T47D (cell line): ENCODE measurements at regions not wholly inside any gene's neighbourhood (a gene's known extent, or its start where the extent isn't known, plus 50 kb on each side); places are given as distances from the start of the nearest gene placed in this dataset.
A peak's percentile ranks its signal among the peaks of the same experiment; 100 is the strongest.

ENCODE experiments used
- DNase-seq, 2 experiments: peaks; one replicate each; pipeline versions ENCODE4 v3.0.0 to v3.0.0-alpha.2; 2011 to 2012; ENCODE audit warnings: low read depth in 1 of 2, low spot score in 1 of 2
- JUND ChIP-seq: IDR thresholded peaks from 2 replicates; pipeline ENCODE4 v1.6.1; 2012; ENCODE audit warnings: low read depth
- in situ Hi-C: cut with HindIII; loops from 2 replicates; pipeline ENCODE4 v1.10.0; 2016; ENCODE audit warnings: low sequenced_read_pairs, low pct_unique_long_range_greater_than_20kb

- no peak for DNase-seq
- in situ Hi-C loops, result no loop called here
- TF ChIP-seq JUND, result no peak
These were observed 75.9 kb upstream of the LSM6 start for GRCh38 chr4:146099585-146099984.

GRCh38 chr4:146098978-146099377, 76.5 kb upstream of the LSM6 start:
- in situ Hi-C loops, result no loop called here
- TF ChIP-seq JUND, result no peak
- no peak for DNase-seq

GRCh38 chr4:146098397-146098796, 77.1 kb upstream of the LSM6 start:
- DNase-seq, result no peak
- in situ Hi-C loops, result no loop called here
- TF ChIP-seq JUND, result no peak

- no peak for TF ChIP-seq JUND
- DNase-seq, result no peak
- in situ Hi-C loops, result no loop called here
These were observed 79.1 kb upstream of the LSM6 start for GRCh38 chr4:146096371-146096770.

GRCh38 chr4:146095860-146096259, 79.7 kb upstream of the LSM6 start:
- peak in 1 of 2 experiments; percentile 2 for DNase-seq
- in situ Hi-C loops, result no loop called here
- TF ChIP-seq JUND, result no peak

GRCh38 chr4:146095091-146095690, 80.3 kb upstream of the LSM6 start:
- TF ChIP-seq JUND, result no peak
- DNase-seq, result peak; percentile 10 to 65
- in situ Hi-C loops, result no loop called here

- in situ Hi-C loops, result no loop called here
- no peak for DNase-seq
- TF ChIP-seq JUND, result no peak
These were observed 86.8 kb upstream of the LSM6 start for GRCh38 chr4:146088690-146089089.

GRCh38 chr4:146087856-146088255, 87.7 kb upstream of the LSM6 start:
- in situ Hi-C loops, result no loop called here
- no peak for TF ChIP-seq JUND
- DNase-seq, result no peak

GRCh38 chr4:146076081-146076480, 99.4 kb upstream of the LSM6 start:
- no peak for DNase-seq
- no peak for TF ChIP-seq JUND
- in situ Hi-C loops, result no loop called here

GRCh38 chr4:146073517-146073916, 102.0 kb upstream of the LSM6 start:
- no peak for TF ChIP-seq JUND
- no peak for DNase-seq
- in situ Hi-C loops, result no loop called here

GRCh38 chr4:146072376-146072775, 103.1 kb upstream of the LSM6 start:
- in situ Hi-C loops, result no loop called here
- DNase-seq, result no peak
- no peak for TF ChIP-seq JUND

GRCh38 chr4:146071390-146071789, 104.1 kb upstream of the LSM6 start:
- in situ Hi-C loops, result no loop called here
- no peak for DNase-seq
- TF ChIP-seq JUND, result no peak

- TF ChIP-seq JUND, result no peak
- in situ Hi-C loops, result no loop called here
- no peak for DNase-seq
These were observed 112.4 kb upstream of the LSM6 start for GRCh38 chr4:146063143-146063542.

- in situ Hi-C loops, result no loop called here
- TF ChIP-seq JUND, result no peak
- DNase-seq, result no peak
These were observed 113.2 kb upstream of the LSM6 start for GRCh38 chr4:146062340-146062739.
